Panc1 (cell line): ENCODE measurements at regions not wholly inside any gene's neighbourhood (a gene's known extent, or its start where the extent isn't known, plus 50 kb on each side); places are given as distances from the start of the nearest gene placed in this dataset.

Source experiments
- ATAC-seq: fragments of 200-7000 bp; cut with Tn5 transposase; 2 replicates; pipeline ENCODE4 v1.9.1; 2020; ENCODE audit warnings: mild to moderate bottlenecking, moderate library complexity
- BruUV-seq: library from RNA; stranded (reverse); fragments of 400-500 nt; replicated peaks from 2 replicates; lab custom pipeline; 2021; lab: Mats Ljungman, UMichigan
- CTCF ChIA-PET: fragments of 300-600 bp; sonication (Branson Sonifier 250); formaldehyde crosslinking; loops from one replicate; lab custom pipeline; 2022; ENCODE audit warnings: antibody characterized with exemption; lab: Charles Lee
- POLR2A ChIA-PET: fragments of 300-600 bp; sonication (Branson Sonifier 250); formaldehyde crosslinking; loops from one replicate; lab custom pipeline; 2022; ENCODE audit warnings: antibody characterized with exemption; lab: Charles Lee
- DNase-seq: peaks from one replicate; pipeline ENCODE4 v3.0.0-alpha.2; 2010; ENCODE audit warnings: low read depth, low spot score
- H3K27ac ChIP-seq: 2 replicates; pipeline ENCODE4 v1.5.1; 2011; ENCODE audit warnings: mild to moderate bottlenecking, low read length, inconsistent platforms
- H3K27me3 ChIP-seq: fragments of 200-500 bp; sonication (Bioruptor generic); 2 replicates; pipeline ENCODE4 v1.6.0; 2014; ENCODE audit warnings: low read length, inconsistent platforms; ENCODE audit not compliant: control insufficient read depth, insufficient read depth
- H3K36me3 ChIP-seq: fragments of 200-500 bp; sonication (Bioruptor generic); 2 replicates; pipeline ENCODE4 v1.5.1; 2014; ENCODE audit warnings: inconsistent platforms, mild to moderate bottlenecking, low read length, moderate library complexity; ENCODE audit not compliant: control insufficient read depth, insufficient read depth
- H3K4me1 ChIP-seq: 2 replicates; pipeline ENCODE4 v1.5.1; 2011; ENCODE audit warnings: inconsistent platforms, mild to moderate bottlenecking, low read length, moderate library complexity; ENCODE audit not compliant: control insufficient read depth, insufficient read depth
- H3K4me3 ChIP-seq, 2 experiments: 2 replicates each; pipeline ENCODE4 v1.5.1; 2011 to 2012; ENCODE audit warnings: low read depth in 2 of 2, low read length in 2 of 2, mild to moderate bottlenecking in 2 of 2, inconsistent platforms in 1 of 2, moderate library complexity in 1 of 2
- H3K9me3 ChIP-seq: fragments of 200-500 bp; sonication (Bioruptor generic); 2 replicates; pipeline ENCODE4 v1.5.1; 2014; ENCODE audit warnings: low read depth, mild to moderate bottlenecking, inconsistent platforms, low read length, moderate library complexity; ENCODE audit not compliant: control insufficient read depth, insufficient read depth
- CTCF ChIP-seq: fragments of 450-650 bp; IDR thresholded peaks from 2 replicates; pipeline ENCODE4 v1.5.1; 2017; ENCODE audit warnings: mild to moderate bottlenecking
- POLR2AphosphoS5 ChIP-seq: IDR thresholded peaks from 2 replicates; pipeline ENCODE4 v1.6.1; 2012; ENCODE audit warnings: mild to moderate bottlenecking, low read depth, low read length, moderate library complexity
- REST ChIP-seq, 2 experiments: IDR thresholded peaks; 2 replicates each; pipeline ENCODE4 v1.6.1; 2011 to 2012; ENCODE audit warnings: low read depth in 2 of 2, control low read depth in 1 of 2, low read length in 1 of 2, mild to moderate bottlenecking in 1 of 2, moderate library complexity in 1 of 2; ENCODE audit not compliant: insufficient read depth in 1 of 2
- SIN3A ChIP-seq: IDR thresholded peaks from 2 replicates; pipeline ENCODE4 v1.6.1; 2012; ENCODE audit warnings: low read depth, mild to moderate bottlenecking, low read length, moderate library complexity, borderline replicate concordance; ENCODE audit not compliant: insufficient read depth
- TCF7L2 ChIP-seq: IDR thresholded peaks from 2 replicates; pipeline ENCODE4 v1.6.1; 2011; ENCODE audit warnings: mild to moderate bottlenecking, low read depth, low read length, inconsistent platforms
- in situ Hi-C: cut with HindIII; loops from 2 replicates; pipeline ENCODE4 v1.10.0; 2016; ENCODE audit warnings: low sequenced_read_pairs, low pct_unique_long_range_greater_than_20kb
- intact Hi-C: fragments of 100-400 bp; cut with micrococcal nuclease; formaldehyde crosslinking; loops from one replicate; pipeline ENCODE4 v1.10.0; 2022; ENCODE audit not compliant: unreplicated experiment

GRCh38 chr14:96674121-96674520 lies 123.1 kb upstream of the VRK1 start:
- ChIA-PET CTCF (no interaction called here), POLR2A (no interaction called here)
- intact Hi-C loops, result no loop called here
- Histone ChIP-seq H3K27ac (no peak overlapping the region), H3K4me3 (no peak overlapping the region), H3K36me3 (no peaks in the 10 kb centered on the region), H3K27me3 (no peaks in the 10 kb centered on the region), H3K9me3 (no peaks in the 10 kb centered on the region), H3K4me1 (no peaks in the 10 kb centered on the region)
- no TSS peak for BruUV-seq
- ATAC-seq, result no peak
- in situ Hi-C loops, result no loop called here
- TF ChIP-seq TCF7L2 (no peak), POLR2AphosphoS5 (no peak), SIN3A (no peak), CTCF (no peak), REST (IDR thresholded peaks at IDR 0.05; ENCODE audit: insufficient read depth in 1 of 2, low read depth in 2 of 2, low read length in 1 of 2) (no peak)
- DNase-seq, result no peak

GRCh38 chr14:96676166-96676565 lies 121.0 kb upstream of the VRK1 start:
- no peak overlapping the region for H3K27ac ChIP-seq
- POLR2A ChIA-PET, result interaction anchor here (0.5 kb wide), 1 partner anchor 324 kb away, joined by 3 read pairs; no protein-coding TSS in a partner anchor
- TF ChIP-seq POLR2AphosphoS5, result no peak
- 0 out of 2 replicates have a peak, but pooled peaks have one; percentile 25 for TF ChIP-seq TCF7L2
- H3K27me3 ChIP-seq, result no peaks in the 10 kb centered on the region
- DNase-seq, result no peak
- no peak for ATAC-seq
- no peaks in the 10 kb centered on the region for H3K4me1 ChIP-seq
- no peak overlapping the region for H3K4me3 ChIP-seq
- intact Hi-C loops, result no loop called here
- BruUV-seq, result no TSS peak
- CTCF ChIA-PET, result no interaction called here
- H3K9me3 ChIP-seq, result no peaks in the 10 kb centered on the region
- H3K36me3 ChIP-seq, result no peaks in the 10 kb centered on the region
- in situ Hi-C loops, result no loop called here

- intact Hi-C loops, result no loop called here
- H3K36me3 ChIP-seq, result no peaks in the 10 kb centered on the region
- H3K27ac ChIP-seq, result no peak overlapping the region
- no peak for ATAC-seq
- H3K9me3 ChIP-seq, result no peaks in the 10 kb centered on the region
- no peaks in the 10 kb centered on the region for H3K27me3 ChIP-seq
- in situ Hi-C loops, result no loop called here
- no peaks in the 10 kb centered on the region for H3K4me1 ChIP-seq
- H3K4me3 ChIP-seq, result no peak overlapping the region
- TF ChIP-seq TCF7L2 (no peak), REST (IDR thresholded peaks at IDR 0.05; ENCODE audit: insufficient read depth in 1 of 2, low read depth in 2 of 2, low read length in 1 of 2) (no peak), SIN3A (no peak), CTCF (no peak), POLR2AphosphoS5 (no peak)
- POLR2A ChIA-PET, result no interaction called here
- DNase-seq, result no peak
- BruUV-seq, result no TSS peak
- CTCF ChIA-PET, result no interaction called here
These were observed 115.4 kb upstream of the VRK1 start for GRCh38 chr14:96681829-96682228.
